Panc1 (cell line): ENCODE measurements at regions not wholly inside any gene's neighbourhood (a gene's known extent, or its start where the extent isn't known, plus 50 kb on each side); places are given as distances from the start of the nearest gene placed in this dataset.

Experiments
- ATAC-seq: fragments of 200-7000 bp; cut with Tn5 transposase; 2 replicates; pipeline ENCODE4 v1.9.1; 2020; ENCODE audit warnings: mild to moderate bottlenecking, moderate library complexity
- BruUV-seq: library from RNA; stranded (reverse); fragments of 400-500 nt; replicated peaks from 2 replicates; lab custom pipeline; 2021; lab: Mats Ljungman, UMichigan
- CTCF ChIA-PET: fragments of 300-600 bp; sonication (Branson Sonifier 250); formaldehyde crosslinking; loops from one replicate; lab custom pipeline; 2022; ENCODE audit warnings: antibody characterized with exemption; lab: Charles Lee
- POLR2A ChIA-PET: fragments of 300-600 bp; sonication (Branson Sonifier 250); formaldehyde crosslinking; loops from one replicate; lab custom pipeline; 2022; ENCODE audit warnings: antibody characterized with exemption; lab: Charles Lee
- DNase-seq: peaks from one replicate; pipeline ENCODE4 v3.0.0-alpha.2; 2010; ENCODE audit warnings: low read depth, low spot score
- H3K27ac ChIP-seq: 2 replicates; pipeline ENCODE4 v1.5.1; 2011; ENCODE audit warnings: mild to moderate bottlenecking, low read length, inconsistent platforms
- H3K27me3 ChIP-seq: fragments of 200-500 bp; sonication (Bioruptor generic); 2 replicates; pipeline ENCODE4 v1.6.0; 2014; ENCODE audit warnings: low read length, inconsistent platforms; ENCODE audit not compliant: control insufficient read depth, insufficient read depth
- H3K36me3 ChIP-seq: fragments of 200-500 bp; sonication (Bioruptor generic); 2 replicates; pipeline ENCODE4 v1.5.1; 2014; ENCODE audit warnings: inconsistent platforms, mild to moderate bottlenecking, low read length, moderate library complexity; ENCODE audit not compliant: control insufficient read depth, insufficient read depth
- H3K4me1 ChIP-seq: 2 replicates; pipeline ENCODE4 v1.5.1; 2011; ENCODE audit warnings: inconsistent platforms, mild to moderate bottlenecking, low read length, moderate library complexity; ENCODE audit not compliant: control insufficient read depth, insufficient read depth
- H3K4me3 ChIP-seq, 2 experiments: 2 replicates each; pipeline ENCODE4 v1.5.1; 2011 to 2012; ENCODE audit warnings: low read depth in 2 of 2, low read length in 2 of 2, mild to moderate bottlenecking in 2 of 2, inconsistent platforms in 1 of 2, moderate library complexity in 1 of 2
- H3K9me3 ChIP-seq: fragments of 200-500 bp; sonication (Bioruptor generic); 2 replicates; pipeline ENCODE4 v1.5.1; 2014; ENCODE audit warnings: low read depth, mild to moderate bottlenecking, inconsistent platforms, low read length, moderate library complexity; ENCODE audit not compliant: control insufficient read depth, insufficient read depth
- CTCF ChIP-seq: fragments of 450-650 bp; IDR thresholded peaks from 2 replicates; pipeline ENCODE4 v1.5.1; 2017; ENCODE audit warnings: mild to moderate bottlenecking
- POLR2AphosphoS5 ChIP-seq: IDR thresholded peaks from 2 replicates; pipeline ENCODE4 v1.6.1; 2012; ENCODE audit warnings: mild to moderate bottlenecking, low read depth, low read length, moderate library complexity
- REST ChIP-seq, 2 experiments: IDR thresholded peaks; 2 replicates each; pipeline ENCODE4 v1.6.1; 2011 to 2012; ENCODE audit warnings: low read depth in 2 of 2, control low read depth in 1 of 2, low read length in 1 of 2, mild to moderate bottlenecking in 1 of 2, moderate library complexity in 1 of 2; ENCODE audit not compliant: insufficient read depth in 1 of 2
- SIN3A ChIP-seq: IDR thresholded peaks from 2 replicates; pipeline ENCODE4 v1.6.1; 2012; ENCODE audit warnings: low read depth, mild to moderate bottlenecking, low read length, moderate library complexity, borderline replicate concordance; ENCODE audit not compliant: insufficient read depth
- TCF7L2 ChIP-seq: IDR thresholded peaks from 2 replicates; pipeline ENCODE4 v1.6.1; 2011; ENCODE audit warnings: mild to moderate bottlenecking, low read depth, low read length, inconsistent platforms
- in situ Hi-C: cut with HindIII; loops from 2 replicates; pipeline ENCODE4 v1.10.0; 2016; ENCODE audit warnings: low sequenced_read_pairs, low pct_unique_long_range_greater_than_20kb
- intact Hi-C: fragments of 100-400 bp; cut with micrococcal nuclease; formaldehyde crosslinking; loops from one replicate; pipeline ENCODE4 v1.10.0; 2022; ENCODE audit not compliant: unreplicated experiment

DNA sequence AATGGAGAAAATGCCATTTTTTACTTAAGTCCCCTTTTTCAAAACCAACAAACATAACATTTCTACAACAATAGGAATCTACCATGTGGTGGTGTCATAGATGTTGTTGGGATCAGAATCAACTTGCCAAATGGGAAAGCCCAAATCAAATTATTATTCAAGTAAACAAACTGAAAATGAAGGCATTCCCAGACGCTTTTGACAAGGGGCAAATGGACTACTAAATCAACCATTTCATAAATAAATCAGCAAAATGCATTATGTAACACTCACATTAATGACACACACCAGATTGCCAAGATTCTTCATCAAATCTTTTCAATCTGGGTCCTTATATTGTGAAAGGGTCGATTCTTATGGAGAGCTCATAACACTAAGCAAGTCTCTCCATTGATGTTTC lies 375.6 kb downstream of the KIF16B start:
- Histone ChIP-seq H3K27ac (no peak overlapping the region), H3K36me3 (no peaks in the 10 kb centered on the region), H3K9me3 (no peaks in the 10 kb centered on the region), H3K27me3 (no peaks in the 10 kb centered on the region), H3K4me3 (no peak overlapping the region), H3K4me1 (no peaks in the 10 kb centered on the region)
- no TSS peak for BruUV-seq
- in situ Hi-C loops = no loop called here
- no peak for ATAC-seq
- ChIA-PET POLR2A (no interaction called here), CTCF (no interaction called here)
- DNase-seq = no peak
- intact Hi-C loops = no loop called here
- TF ChIP-seq SIN3A (no peak), CTCF (no peak), POLR2AphosphoS5 (no peak), TCF7L2 (no peak), REST (IDR thresholded peaks at IDR 0.05; ENCODE audit: insufficient read depth in 1 of 2, low read depth in 2 of 2, low read length in 1 of 2) (no peak)

DNA sequence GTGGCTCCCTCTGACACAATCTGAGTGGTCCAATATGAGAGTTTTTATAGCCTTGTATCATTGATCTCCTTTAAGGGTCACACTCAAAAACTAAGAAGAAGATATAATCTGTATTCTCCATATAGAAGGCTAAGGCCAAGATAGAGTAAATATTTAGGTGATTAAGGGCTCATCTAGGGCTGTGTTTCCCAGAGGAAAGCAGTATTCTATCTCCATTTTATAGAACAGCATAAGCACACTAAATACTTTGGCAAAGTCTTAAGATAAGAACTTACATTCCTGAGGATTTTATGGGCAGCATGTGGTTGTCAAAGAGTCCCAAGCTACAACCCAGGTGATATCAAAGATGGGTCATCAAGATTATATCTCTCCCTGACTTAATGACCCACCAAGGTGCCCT lies 377.6 kb downstream of the KIF16B start:
- BruUV-seq = no TSS peak
- in situ Hi-C loops = no loop called here
- ChIA-PET POLR2A (no interaction called here), CTCF (no interaction called here)
- DNase-seq (no peak), ATAC-seq (no peak)
- Histone ChIP-seq H3K4me1 (no peaks in the 10 kb centered on the region), H3K27ac (no peak overlapping the region), H3K36me3 (no peaks in the 10 kb centered on the region), H3K27me3 (no peaks in the 10 kb centered on the region), H3K9me3 (no peaks in the 10 kb centered on the region), H3K4me3 (no peak overlapping the region)
- intact Hi-C loops = no loop called here
- TF ChIP-seq REST (IDR thresholded peaks at IDR 0.05; ENCODE audit: insufficient read depth in 1 of 2, low read depth in 2 of 2, low read length in 1 of 2) (no peak), CTCF (no peak), SIN3A (no peak), POLR2AphosphoS5 (no peak), TCF7L2 (no peak)
